IMR-90 (cell line): ENCODE measurements at regions not wholly inside any gene's neighbourhood (a gene's known extent, or its start where the extent isn't known, plus 50 kb on each side); places are given as distances from the start of the nearest gene placed in this dataset.

Experiments used
- ATAC-seq: fragments of 200-7000 bp; cut with Tn5 transposase; 2 replicates; pipeline ENCODE4 v1.9.1; 2020; ENCODE audit warnings: low read depth, mild to moderate bottlenecking, moderate library complexity
- BruUV-seq: library from RNA; stranded (reverse); fragments of 400-500 nt; replicated peaks from 2 replicates; lab custom pipeline; 2021; lab: Mats Ljungman, UMichigan
- CTCF ChIA-PET: fragments of 300-600 bp; formaldehyde crosslinking; extraction: SDS; loops from one replicate; lab custom pipeline; 2021; ENCODE audit warnings: antibody characterized with exemption; lab: Yijun Ruan, JAX
- POLR2A ChIA-PET: fragments of 300-600 bp; sonication (Branson Sonifier 250); formaldehyde crosslinking; loops from one replicate; lab custom pipeline; 2022; ENCODE audit warnings: antibody characterized with exemption; ENCODE audit not compliant: unreplicated experiment; lab: Charles Lee
- DNase-seq: peaks from one replicate; pipeline ENCODE4 v3.0.0; 2013
- H2AFZ ChIP-seq: replicated peaks from 2 replicates; pipeline ENCODE3; 2013; ENCODE audit warnings: low read length, mild to moderate bottlenecking; ENCODE audit not compliant: poor library complexity
- H2AK5ac ChIP-seq: 2 replicates; pipeline ENCODE4 v1.6.1; 2013; ENCODE audit warnings: low read depth, low read length, inconsistent platforms
- H2AK9ac ChIP-seq: replicated peaks from 2 replicates; pipeline ENCODE3; 2013; ENCODE audit warnings: mild to moderate bottlenecking, low read depth, low read length, moderate library complexity; ENCODE audit not compliant: poor library complexity
- H2BK120ac ChIP-seq: 2 replicates; pipeline ENCODE4 v1.6.1; 2013; ENCODE audit warnings: low read depth, low read length, inconsistent platforms
- H2BK15ac ChIP-seq: 3 replicates; pipeline ENCODE4 v1.6.1; 2013; ENCODE audit warnings: low read depth, low read length, inconsistent platforms
- H2BK20ac ChIP-seq: 2 replicates; pipeline ENCODE4 v1.6.1; 2013; ENCODE audit warnings: low read depth, mild to moderate bottlenecking, inconsistent platforms, low read length, moderate library complexity
- H2BK5ac ChIP-seq: 2 replicates; pipeline ENCODE4 v1.6.1; 2013; ENCODE audit warnings: mild to moderate bottlenecking, low read depth, low read length, inconsistent platforms; ENCODE audit not compliant: poor library complexity, severe bottlenecking
- H3K14ac ChIP-seq: replicated peaks from 2 replicates; pipeline ENCODE4 v1.6.1; 2013; ENCODE audit warnings: low read depth, low read length, inconsistent platforms
- H3K18ac ChIP-seq: 2 replicates; pipeline ENCODE4 v1.6.1; 2013; ENCODE audit warnings: low read depth, low read length, control low read depth
- H3K23ac ChIP-seq: 2 replicates; pipeline ENCODE4 v1.6.1; 2013; ENCODE audit warnings: low read depth, low read length, inconsistent platforms
- H3K27ac ChIP-seq: 2 replicates; pipeline ENCODE4 v1.5.1; 2013; ENCODE audit warnings: mild to moderate bottlenecking, control low read depth, low read length; ENCODE audit not compliant: insufficient read depth
- H3K27me3 ChIP-seq: 2 replicates; pipeline ENCODE4 v1.6.1; 2013; ENCODE audit warnings: low read length; ENCODE audit not compliant: control insufficient read depth, insufficient read depth
- H3K36me3 ChIP-seq: 2 replicates; pipeline ENCODE4 v1.6.1; 2013; ENCODE audit warnings: low read length, mixed read lengths; ENCODE audit not compliant: control insufficient read depth, insufficient read depth
- H3K4ac ChIP-seq: 2 replicates; pipeline ENCODE4 v1.6.1; 2013; ENCODE audit warnings: low read depth, low read length, inconsistent platforms
- H3K4me1 ChIP-seq: 2 replicates; pipeline ENCODE4 v1.6.1; 2013; ENCODE audit warnings: low read length, mixed read lengths; ENCODE audit not compliant: control insufficient read depth, insufficient read depth
- H3K4me2 ChIP-seq: 2 replicates; pipeline ENCODE4 v1.6.1; 2013; ENCODE audit warnings: low read depth, mild to moderate bottlenecking, control low read depth, low read length, moderate library complexity
- H3K4me3 ChIP-seq: 2 replicates; pipeline ENCODE4 v1.5.1; 2013; ENCODE audit warnings: low read depth, mild to moderate bottlenecking, control low read depth, low read length, moderate library complexity; ENCODE audit not compliant: insufficient read depth
- H3K56ac ChIP-seq: 2 replicates; pipeline ENCODE4 v1.6.1; 2013; ENCODE audit warnings: low read length, inconsistent platforms; ENCODE audit not compliant: insufficient read depth; ENCODE audit errors: extremely low read depth
- H3K79me1 ChIP-seq, 2 experiments: 2 replicates each; pipeline ENCODE4 v1.6.1; 2013; ENCODE audit warnings: low read length in 2 of 2, inconsistent platforms in 1 of 2, low read depth in 1 of 2
- H3K9ac ChIP-seq: 2 replicates; pipeline ENCODE4 v1.6.1; 2013; ENCODE audit warnings: low read depth, low read length, control low read depth
- H3K9me1 ChIP-seq: 2 replicates; pipeline ENCODE4 v1.6.1; 2013; ENCODE audit warnings: low read length, inconsistent platforms; ENCODE audit not compliant: insufficient read depth
- H3K9me3 ChIP-seq: 2 replicates; pipeline ENCODE4 v1.6.1; 2013; ENCODE audit warnings: low read length; ENCODE audit not compliant: control insufficient read depth, insufficient read depth
- H4K20me1 ChIP-seq: 2 replicates; pipeline ENCODE4 v1.6.1; 2013; ENCODE audit warnings: low read length, inconsistent platforms; ENCODE audit not compliant: insufficient read depth
- H4K5ac ChIP-seq: 2 replicates; pipeline ENCODE4 v1.6.1; 2013; ENCODE audit warnings: mild to moderate bottlenecking, low read depth, low read length, control low read depth
- H4K8ac ChIP-seq, 2 experiments: 2 replicates each; pipeline ENCODE4 v1.6.1; 2013; ENCODE audit warnings: low read depth in 2 of 2, low read length in 2 of 2, control low read depth in 1 of 2, inconsistent platforms in 1 of 2
- H4K91ac ChIP-seq: 2 replicates; pipeline ENCODE4 v1.6.1; 2013; ENCODE audit warnings: low read depth, low read length, inconsistent platforms; ENCODE audit not compliant: insufficient read depth
- CHD1 ChIP-seq: IDR thresholded peaks from 2 replicates; pipeline ENCODE4 v1.6.1; 2012; ENCODE audit warnings: low read depth, low read length, improper control_type of control experiment
- MAZ ChIP-seq: IDR thresholded peaks from 2 replicates; pipeline ENCODE4 v1.6.1; 2012; ENCODE audit warnings: low read depth, mild to moderate bottlenecking, low read length, improper control_type of control experiment, moderate library complexity, borderline replicate concordance
- MXI1 ChIP-seq: IDR thresholded peaks from 2 replicates; pipeline ENCODE4 v1.6.1; 2012; ENCODE audit warnings: low read depth, mild to moderate bottlenecking, low read length, moderate library complexity, borderline replicate concordance
- WGBS, 2 experiments: methylation state at CpG; one replicate each; pipeline versions ENCODE4 v1.1.5 to v1.1.7; 2013; ENCODE audit warnings: missing lambda C conversion rate in 2 of 2; ENCODE audit not compliant: insufficient read length in 1 of 2; ENCODE audit errors: extremely low coverage in 2 of 2; 5-methylcytosine and 5-hydroxymethylcytosine counted together
- dilution Hi-C: fragments of 300-500 bp; cut with HindIII; formaldehyde crosslinking; loops from one replicate; pipeline ENCODE4 v1.14.3; 2018; ENCODE audit warnings: low sequenced_read_pairs; ENCODE audit not compliant: unreplicated experiment
- in situ Hi-C: fragments of 300-500 bp; cut with MboI; formaldehyde crosslinking; loops from 3 replicates; pipeline ENCODE4 v1.14.3; 2019; ENCODE audit warnings: low sequenced_read_pairs, inconsistent platforms, mixed read lengths
- intact Hi-C: fragments of 100-400 bp; cut with micrococcal nuclease; formaldehyde crosslinking; loops from 2 replicates; pipeline ENCODE4 v1.10.0; 2022
- TF ChIP-seq, protein P1 (sequence below): conservative IDR thresholded peaks from 2 replicates; pipeline ENCODE4 v1.5.1; 2012; ENCODE audit warnings: mild to moderate bottlenecking, low read depth, low read length, improper control_type of control experiment

DNA sequence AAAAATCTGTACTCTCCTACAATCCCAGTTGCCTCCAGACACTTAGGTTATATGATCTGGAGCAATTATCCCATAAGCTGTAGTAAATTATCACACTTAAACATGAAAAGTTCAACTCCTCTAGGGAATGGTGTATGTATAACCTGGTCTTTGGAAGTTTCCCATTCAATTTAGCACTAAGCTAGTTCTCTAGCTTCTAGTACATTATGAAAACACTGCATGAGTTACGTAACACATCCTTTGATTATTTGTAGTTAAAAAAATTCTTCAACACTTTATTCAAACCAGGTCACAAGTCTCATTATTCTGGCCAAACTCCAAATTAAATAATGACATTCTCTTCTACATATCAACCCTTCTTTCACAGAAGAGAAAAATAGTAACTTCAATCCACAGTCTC lies 827.0 kb upstream of the ADAMTS5 start:
- Histone ChIP-seq H2BK15ac (no peak overlapping the region), H2AFZ (no peak overlapping the region), H3K27ac (no peak overlapping the region), H3K23ac (no peak overlapping the region), H3K4me3 (no peak overlapping the region), H3K18ac (no peak overlapping the region), H3K9ac (no peak overlapping the region), H3K4me2 (no peak overlapping the region), H4K5ac (no peak overlapping the region), H4K91ac (no peak overlapping the region), H3K4me1 (no peaks in the 10 kb centered on the region), H2BK20ac (no peak overlapping the region), H3K9me1 (no peaks in the 10 kb centered on the region), H4K8ac (no peak overlapping the region), H3K4ac (no peak overlapping the region), H2BK5ac (no peak overlapping the region), H2AK5ac (no peak overlapping the region), H2AK9ac (no peak overlapping the region), H3K27me3 (no peaks in the 10 kb centered on the region), H3K79me1 (no peaks in the 10 kb centered on the region), H3K56ac (no peak overlapping the region), H2BK120ac (no peak overlapping the region), H3K14ac (no peak overlapping the region), H4K20me1 (no peaks in the 10 kb centered on the region), H3K9me3 (no peaks in the 10 kb centered on the region; the same call in 1 of the 2 replicates), H3K36me3 (no peaks in the 10 kb centered on the region)
- CTCF ChIA-PET, result no interaction called here
- DNase-seq, result no peak
- ATAC-seq, result no peak
- no peak for TF ChIP-seq MAZ
- TF ChIP-seq CHD1, result no peak
- TF ChIP-seq, protein P1, sequence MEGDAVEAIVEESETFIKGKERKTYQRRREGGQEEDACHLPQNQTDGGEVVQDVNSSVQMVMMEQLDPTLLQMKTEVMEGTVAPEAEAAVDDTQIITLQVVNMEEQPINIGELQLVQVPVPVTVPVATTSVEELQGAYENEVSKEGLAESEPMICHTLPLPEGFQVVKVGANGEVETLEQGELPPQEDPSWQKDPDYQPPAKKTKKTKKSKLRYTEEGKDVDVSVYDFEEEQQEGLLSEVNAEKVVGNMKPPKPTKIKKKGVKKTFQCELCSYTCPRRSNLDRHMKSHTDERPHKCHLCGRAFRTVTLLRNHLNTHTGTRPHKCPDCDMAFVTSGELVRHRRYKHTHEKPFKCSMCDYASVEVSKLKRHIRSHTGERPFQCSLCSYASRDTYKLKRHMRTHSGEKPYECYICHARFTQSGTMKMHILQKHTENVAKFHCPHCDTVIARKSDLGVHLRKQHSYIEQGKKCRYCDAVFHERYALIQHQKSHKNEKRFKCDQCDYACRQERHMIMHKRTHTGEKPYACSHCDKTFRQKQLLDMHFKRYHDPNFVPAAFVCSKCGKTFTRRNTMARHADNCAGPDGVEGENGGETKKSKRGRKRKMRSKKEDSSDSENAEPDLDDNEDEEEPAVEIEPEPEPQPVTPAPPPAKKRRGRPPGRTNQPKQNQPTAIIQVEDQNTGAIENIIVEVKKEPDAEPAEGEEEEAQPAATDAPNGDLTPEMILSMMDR, result no peak
- TF ChIP-seq MXI1, result no peak
- BruUV-seq, result no TSS peak
- POLR2A ChIA-PET, result no interaction called here
- intact Hi-C loops, result no loop called here
- in situ Hi-C loops, result no loop called here
- WGBS, 2 experiments, result no CpG with 5 or more reads among the region's 1 CpG
- dilution Hi-C loops, result no loop called here
